DND-41 (cell line): ENCODE measurements at regions not wholly inside any gene's neighbourhood (a gene's known extent, or its start where the extent isn't known, plus 50 kb on each side); places are given as distances from the start of the nearest gene placed in this dataset.

Experiments used
- ATAC-seq: fragments of 200-7000 bp; cut with Tn5 transposase; 3 replicates; pipeline ENCODE4 v1.9.1; 2021; ENCODE audit warnings: low read depth; ENCODE audit not compliant: insufficient read depth
- DNase-seq: peaks from one replicate; pipeline ENCODE4 v3.0.0-alpha.2; 2020
- H2AFZ ChIP-seq: 2 replicates; pipeline ENCODE4 v1.6.0; 2012; ENCODE audit warnings: low read depth, low read length
- H3K27ac ChIP-seq: 2 replicates; pipeline ENCODE4 v1.5.1; 2012; ENCODE audit warnings: low read length, inconsistent platforms
- H3K27me3 ChIP-seq: fragments of 200-600 bp; sonication (generic); 2 replicates; pipeline ENCODE4 v1.6.0; 2012; ENCODE audit warnings: low read length, mild to moderate bottlenecking, inconsistent platforms; ENCODE audit not compliant: insufficient read depth, poor library complexity
- H3K36me3 ChIP-seq: 2 replicates; pipeline ENCODE4 v1.5.1; 2012; ENCODE audit warnings: low read length, inconsistent platforms; ENCODE audit not compliant: insufficient read depth
- H3K4me1 ChIP-seq: 2 replicates; pipeline ENCODE4 v1.5.1; 2012; ENCODE audit warnings: mild to moderate bottlenecking, low read length; ENCODE audit not compliant: insufficient read depth
- H3K4me2 ChIP-seq: 2 replicates; pipeline ENCODE4 v1.6.0; 2012; ENCODE audit warnings: mild to moderate bottlenecking, moderate library complexity, low read length, inconsistent platforms; ENCODE audit not compliant: insufficient read depth
- H3K4me3 ChIP-seq, 2 experiments: fragments of 200-600 bp in 1 of 2; shearing (Covaris generic) in 1 of 2; 2 replicates each; pipeline ENCODE4 v1.5.1; 2012 to 2016; ENCODE audit warnings: inconsistent platforms in 2 of 2, low read length in 2 of 2, mild to moderate bottlenecking in 2 of 2, low read depth in 1 of 2, moderate library complexity in 1 of 2
- H3K79me2 ChIP-seq: 2 replicates; pipeline ENCODE4 v1.6.0; 2012; ENCODE audit warnings: low read length, inconsistent platforms; ENCODE audit not compliant: insufficient read depth
- H3K9ac ChIP-seq: 2 replicates; pipeline ENCODE4 v1.6.0; 2012; ENCODE audit warnings: low read depth, mild to moderate bottlenecking, inconsistent platforms, low read length, moderate library complexity
- H3K9me3 ChIP-seq: 2 replicates; pipeline ENCODE4 v1.5.1; 2012; ENCODE audit warnings: low read length, moderate library complexity, mild to moderate bottlenecking, inconsistent platforms; ENCODE audit not compliant: insufficient read depth, severe bottlenecking
- H4K20me1 ChIP-seq: 2 replicates; pipeline ENCODE4 v1.6.0; 2012; ENCODE audit warnings: low read length; ENCODE audit not compliant: insufficient read depth
- CTCF ChIP-seq: IDR thresholded peaks from 2 replicates; pipeline ENCODE4 v1.5.1; 2012; ENCODE audit warnings: borderline replicate concordance, low read length, moderate library complexity, mild to moderate bottlenecking; ENCODE audit not compliant: poor library complexity, severe bottlenecking; ENCODE audit errors: extremely low read depth
- EZH2 ChIP-seq: IDR thresholded peaks from 3 replicates; pipeline ENCODE4 v1.6.1; 2012; ENCODE audit warnings: borderline replicate concordance, low read depth, mild to moderate bottlenecking, moderate library complexity, low read length, inconsistent platforms; ENCODE audit not compliant: severe bottlenecking

- Histone ChIP-seq H3K27ac (no peak overlapping the region), H3K9ac (no peak overlapping the region), H3K79me2 (no peaks in the 10 kb centered on the region), H3K36me3 (no peaks in the 10 kb centered on the region), H3K27me3 (peaks cover 3% of the 10 kb centered on the region), H3K4me2 (no peak overlapping the region), H2AFZ (no peak overlapping the region), H4K20me1 (no peaks in the 10 kb centered on the region), H3K4me1 (no peaks in the 10 kb centered on the region), H3K4me3 (no peak overlapping the region), H3K9me3 (no peaks in the 10 kb centered on the region)
- ATAC-seq: no peak
- DNase-seq: no peak
- TF ChIP-seq CTCF: no peak
- no peak for TF ChIP-seq EZH2
Observed at GRCh38 chr10:125450218-125450617, 232.7 kb downstream of the TEX36 start.

- Histone ChIP-seq H3K4me2 (no peak overlapping the region), H3K36me3 (no peaks in the 10 kb centered on the region), H4K20me1 (no peaks in the 10 kb centered on the region), H3K4me3 (no peak overlapping the region), H3K27me3 (peaks cover 3% of the 10 kb centered on the region), H3K9ac (no peak overlapping the region), H3K9me3 (no peaks in the 10 kb centered on the region), H3K79me2 (no peaks in the 10 kb centered on the region), H2AFZ (no peak overlapping the region), H3K4me1 (no peaks in the 10 kb centered on the region), H3K27ac (no peak overlapping the region)
- DNase-seq (no peak), ATAC-seq (no peak)
- no peak for TF ChIP-seq CTCF
- no peak for TF ChIP-seq EZH2
Observed at GRCh38 chr10:125449571-125449970, 233.4 kb downstream of the TEX36 start.

- no peak overlapping the region for H3K4me3 ChIP-seq
- no peak overlapping the region for H3K9ac ChIP-seq
- peak; percentile 25 for DNase-seq
- no peak overlapping the region for H3K27ac ChIP-seq
- H3K4me1 ChIP-seq: no peaks in the 10 kb centered on the region
- H3K9me3 ChIP-seq: no peaks in the 10 kb centered on the region
- H3K79me2 ChIP-seq: no peaks in the 10 kb centered on the region
- no peak overlapping the region for H2AFZ ChIP-seq
- ATAC-seq: no peak
- H3K36me3 ChIP-seq: no peaks in the 10 kb centered on the region
- H4K20me1 ChIP-seq: no peaks in the 10 kb centered on the region
- H3K27me3 ChIP-seq: peaks cover 3% of the 10 kb centered on the region
- TF ChIP-seq EZH2 (no peak), CTCF (peak; percentile 58)
- no peak overlapping the region for H3K4me2 ChIP-seq
Observed at GRCh38 chr10:125448596-125448995, 234.4 kb downstream of the TEX36 start.

GRCh38 chr10:125444790-125445189 lies 238.2 kb downstream of the TEX36 start:
- no peak overlapping the region for H3K27ac ChIP-seq
- peaks cover 5% of the 10 kb centered on the region for H3K27me3 ChIP-seq
- no peak overlapping the region for H3K4me3 ChIP-seq
- H3K79me2 ChIP-seq: no peaks in the 10 kb centered on the region
- ATAC-seq (no peak), DNase-seq (no peak)
- no peaks in the 10 kb centered on the region for H3K4me1 ChIP-seq
- H3K9ac ChIP-seq: no peak overlapping the region
- H3K4me2 ChIP-seq: no peak overlapping the region
- no peak for TF ChIP-seq CTCF
- TF ChIP-seq EZH2: no peak
- no peaks in the 10 kb centered on the region for H3K36me3 ChIP-seq
- no peak overlapping the region for H2AFZ ChIP-seq
- H3K9me3 ChIP-seq: no peaks in the 10 kb centered on the region
- H4K20me1 ChIP-seq: no peaks in the 10 kb centered on the region
